HCT116 (cell line): ENCODE measurements at regions not wholly inside any gene's neighbourhood (a gene's known extent, or its start where the extent isn't known, plus 50 kb on each side); places are given as distances from the start of the nearest gene placed in this dataset.

ENCODE experiments used
- ATAC-seq: fragments of 200-7000 bp; cut with Tn5 transposase; 2 replicates; pipeline ENCODE4 v1.9.1; 2020; ENCODE audit warnings: mild to moderate bottlenecking, moderate library complexity
- BruUV-seq: library from RNA; stranded (reverse); fragments of 400-500 nt; replicated peaks from 2 replicates; lab custom pipeline; 2021; lab: Mats Ljungman, UMichigan
- CTCF ChIA-PET: fragments of 300-600 bp; sonication (Branson Sonifier 250); formaldehyde crosslinking; loops from one replicate; lab custom pipeline; 2021; ENCODE audit warnings: antibody characterized with exemption; lab: Charles Lee
- POLR2A ChIA-PET: fragments of 300-600, 350-600 bp; sonication (Branson Sonifier 250); formaldehyde crosslinking; loops from one replicate; lab custom pipeline; 2021; ENCODE audit warnings: antibody characterized with exemption; lab: Charles Lee
- RAD21 ChIA-PET, 2 experiments: fragments of 300-600 bp; sonication (Branson Sonifier 250); formaldehyde crosslinking; loops; one replicate each; lab custom pipeline; 2023; ENCODE audit warnings: low total read pairs in 2 of 2; ENCODE audit not compliant: uncharacterized antibody in 2 of 2, unreplicated experiment in 2 of 2, low non-redundant PET in 1 of 2; lab: Charles Lee
- DNase-seq: peaks from one replicate; pipeline ENCODE4 v3.0.0-alpha.2; 2010; ENCODE audit warnings: low read depth, low spot score
- H2AFZ ChIP-seq: fragments of 200-600 bp; shearing (Covaris generic), sonication (generic); 2 replicates; pipeline ENCODE4 v1.6.1; 2017; ENCODE audit warnings: low read depth, mixed run types, mixed read lengths, antibody characterized with exemption, low read length; ENCODE audit not compliant: poor library complexity, severe bottlenecking
- H3K27ac ChIP-seq: 2 replicates; pipeline ENCODE4 v1.5.1; 2012; ENCODE audit warnings: low read depth, low read length
- H3K27me3 ChIP-seq: fragments of 200-600 bp; sonication (generic); 2 replicates; pipeline ENCODE4 v1.6.1; 2016; ENCODE audit warnings: mixed run types, low read length, mixed read lengths; ENCODE audit not compliant: insufficient read depth
- H3K36me3 ChIP-seq, 2 experiments: fragments of 200-500 bp in 1 of 2; fragments of 200-600 bp in 1 of 2; sonication (Bioruptor generic) in 1 of 2; sonication (generic) in 1 of 2; 2 replicates each; pipeline versions ENCODE4 v1.5.1 to v1.6.1; 2014 to 2016; ENCODE audit warnings: low read length in 2 of 2, inconsistent platforms in 1 of 2, mixed read lengths in 1 of 2, mixed run types in 1 of 2; ENCODE audit not compliant: insufficient read depth in 2 of 2, control insufficient read depth in 1 of 2
- H3K4me1 ChIP-seq, 2 experiments: fragments of 200-600 bp in 1 of 2; sonication (generic) in 1 of 2; 2 replicates each; pipeline versions ENCODE4 v1.5.1 to v1.6.1; 2012 to 2017; ENCODE audit warnings: low read length in 2 of 2, inconsistent platforms in 1 of 2, mild to moderate bottlenecking in 1 of 2, mixed read lengths in 1 of 2, mixed run types in 1 of 2, moderate library complexity in 1 of 2; ENCODE audit not compliant: insufficient read depth in 2 of 2, control insufficient read depth in 1 of 2
- H3K4me2 ChIP-seq: fragments of 200-600 bp; sonication (generic); 2 replicates; pipeline ENCODE4 v1.6.1; 2017; ENCODE audit warnings: mixed run types, low read length, mixed read lengths
- H3K4me3 ChIP-seq, 2 experiments: fragments of 200-600 bp in 1 of 2; sonication (generic) in 1 of 2; replicated peaks in 1 of 2; 2 replicates each; pipeline ENCODE4 v1.5.1; 2011 to 2016; ENCODE audit warnings: low read length in 2 of 2, control low read depth in 1 of 2, low read depth in 1 of 2, mild to moderate bottlenecking in 1 of 2, mixed read lengths in 1 of 2, mixed run types in 1 of 2
- H3K79me2 ChIP-seq: fragments of 200-600 bp; sonication (generic); 2 replicates; pipeline ENCODE4 v1.6.1; 2017; ENCODE audit warnings: mild to moderate bottlenecking, mixed run types, low read length, moderate library complexity, mixed read lengths; ENCODE audit not compliant: insufficient read depth
- H3K9ac ChIP-seq: fragments of 200-600 bp; sonication (generic); 2 replicates; pipeline ENCODE4 v1.6.1; 2016; ENCODE audit warnings: low read length, mixed read lengths
- H3K9me2 ChIP-seq: fragments of 200-600 bp; sonication (generic), shearing (Covaris generic); 2 replicates; pipeline ENCODE4 v1.6.1; 2017; ENCODE audit warnings: mixed run types, mild to moderate bottlenecking, moderate library complexity; ENCODE audit not compliant: insufficient read depth
- H3K9me3 ChIP-seq, 2 experiments: fragments of 200-500 bp in 1 of 2; fragments of 200-600 bp in 1 of 2; sonication (Bioruptor generic) in 1 of 2; sonication (generic) in 1 of 2; 2 replicates each; pipeline ENCODE4 v1.6.1; 2014 to 2017; ENCODE audit warnings: low read length in 2 of 2, mixed read lengths in 2 of 2, inconsistent platforms in 1 of 2, low read depth in 1 of 2, mild to moderate bottlenecking in 1 of 2, mixed run types in 1 of 2, moderate library complexity in 1 of 2; ENCODE audit not compliant: control insufficient read depth in 1 of 2, insufficient read depth in 1 of 2
- H4K20me1 ChIP-seq: fragments of 200-600 bp; sonication (generic), shearing (Covaris generic); 2 replicates; pipeline ENCODE4 v1.6.1; 2017; ENCODE audit warnings: mixed run types, mild to moderate bottlenecking, moderate library complexity; ENCODE audit not compliant: insufficient read depth
- CBX3 ChIP-seq: IDR thresholded peaks from 2 replicates; pipeline ENCODE4 v1.6.1; 2012; ENCODE audit warnings: low read depth
- ELF1 ChIP-seq: IDR thresholded peaks from 2 replicates; pipeline ENCODE4 v1.6.1; 2012; ENCODE audit warnings: low read depth, borderline replicate concordance
- EZH2 ChIP-seq: fragments of 200-600 bp; sonication (generic); IDR thresholded peaks from 2 replicates; pipeline ENCODE4 v1.6.1; 2017; ENCODE audit warnings: antibody characterized with exemption, mixed run types
- JUND ChIP-seq: IDR thresholded peaks from 2 replicates; pipeline ENCODE4 v1.6.1; 2012
- MAX ChIP-seq: IDR thresholded peaks from 2 replicates; pipeline ENCODE4 v1.6.1; 2012
- POLR2AphosphoS5 ChIP-seq: IDR thresholded peaks from 2 replicates; pipeline ENCODE4 v1.6.1; 2011; ENCODE audit warnings: mild to moderate bottlenecking, low read depth, low read length, moderate library complexity
- REST ChIP-seq: IDR thresholded peaks from 2 replicates; pipeline ENCODE4 v1.6.1; 2012; ENCODE audit warnings: low read depth
- SIN3A ChIP-seq: IDR thresholded peaks from 2 replicates; pipeline ENCODE4 v1.6.1; 2012; ENCODE audit warnings: low read depth
- SRF ChIP-seq: IDR thresholded peaks from 2 replicates; pipeline ENCODE4 v1.6.1; 2012; ENCODE audit warnings: low read depth
- ZBTB33 ChIP-seq: IDR thresholded peaks from 2 replicates; pipeline ENCODE4 v1.6.1; 2011; ENCODE audit warnings: mild to moderate bottlenecking, low read length, moderate library complexity; ENCODE audit not compliant: insufficient replicate concordance; ENCODE audit errors: extremely low read depth
- ZFX ChIP-seq: fragments of 450-650 bp; IDR thresholded peaks from 2 replicates; pipeline ENCODE4 v1.6.1; 2017
- intact Hi-C: fragments of 100-400 bp; cut with micrococcal nuclease; formaldehyde crosslinking; loops from 2 replicates; pipeline ENCODE4 v1.10.0; 2022

DNA sequence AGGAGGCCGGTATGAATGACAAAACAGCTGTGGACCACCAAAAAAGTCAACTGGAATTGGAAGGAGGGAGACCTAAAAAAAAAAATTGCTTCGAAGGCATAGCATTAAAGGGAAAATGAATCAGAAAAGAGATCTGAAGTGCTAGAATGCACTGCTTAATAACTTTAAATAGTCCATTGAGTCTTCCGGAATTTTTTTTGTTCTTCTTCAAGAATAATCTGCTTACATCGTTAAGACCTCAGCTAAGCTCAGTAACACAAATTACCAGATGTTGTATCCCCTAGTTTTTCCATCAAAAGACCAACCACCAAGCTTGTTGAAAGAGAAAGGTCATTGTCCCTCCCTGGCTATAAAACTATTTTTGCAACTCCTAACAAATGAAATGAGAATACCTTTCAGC, 560.5 kb downstream of the NR2F2 start:
- no peak overlapping the region for H3K4me3 ChIP-seq
- BruUV-seq: no TSS peak
- H3K9ac ChIP-seq: no peak overlapping the region
- ATAC-seq: no peak
- no peaks in the 10 kb centered on the region for H3K9me3 ChIP-seq
- intact Hi-C loops: no loop called here
- H3K4me2 ChIP-seq: no peak overlapping the region
- no peak overlapping the region for H3K27ac ChIP-seq
- H3K9me2 ChIP-seq: no peaks in the 10 kb centered on the region
- no peaks in the 10 kb centered on the region for H3K4me1 ChIP-seq
- no peaks in the 10 kb centered on the region for H3K36me3 ChIP-seq
- CTCF ChIA-PET: no interaction called here
- POLR2A ChIA-PET: no interaction called here
- H3K79me2 ChIP-seq: no peaks in the 10 kb centered on the region
- no peaks in the 10 kb centered on the region for H3K27me3 ChIP-seq
- no peaks in the 10 kb centered on the region; the same call in 1 of the 2 replicates for H4K20me1 ChIP-seq
- H2AFZ ChIP-seq: no peak overlapping the region
- DNase-seq: no peak
- RAD21 ChIA-PET: no interaction called here
- TF ChIP-seq ELF1 (no peak), REST (no peak), JUND (no peak), EZH2 (no peak), CBX3 (no peak), SRF (no peak), MAX (no peak), POLR2AphosphoS5 (no peak), SIN3A (no peak), ZBTB33 (no peak), ZFX (no peak)
